GM12873 (cell line): ENCODE measurements at regions not wholly inside any gene's neighbourhood (a gene's known extent, or its start where the extent isn't known, plus 50 kb on each side); places are given as distances from the start of the nearest gene placed in this dataset.

Experiments
- TF ChIP-seq, protein P1 (sequence below): IDR thresholded peaks from 2 replicates; pipeline ENCODE4 v1.5.1; 2012; ENCODE audit warnings: low read depth, mild to moderate bottlenecking, moderate library complexity, low read length, control low read depth; ENCODE audit not compliant: insufficient read depth; ENCODE audit errors: missing control alignments

DNA sequence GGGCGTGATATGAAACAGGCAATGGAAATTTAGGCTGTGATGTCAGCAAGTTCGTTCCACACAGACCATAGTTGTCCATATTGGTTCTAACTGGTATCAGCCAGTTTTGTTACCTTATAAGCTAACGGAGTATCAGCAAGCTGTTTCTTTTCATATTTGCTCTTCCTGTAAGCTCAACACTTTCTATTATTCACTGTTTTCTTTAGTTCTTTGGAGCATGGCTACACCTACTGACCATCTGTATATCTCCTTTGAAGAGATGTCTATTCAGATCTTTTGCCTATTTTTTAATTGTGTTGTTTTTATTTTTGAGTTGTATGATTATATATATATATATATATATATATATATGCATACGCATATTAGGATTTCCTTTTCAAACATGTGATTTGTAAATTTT, 1057.2 kb upstream of the CDH10 start:
- TF ChIP-seq, protein P1, sequence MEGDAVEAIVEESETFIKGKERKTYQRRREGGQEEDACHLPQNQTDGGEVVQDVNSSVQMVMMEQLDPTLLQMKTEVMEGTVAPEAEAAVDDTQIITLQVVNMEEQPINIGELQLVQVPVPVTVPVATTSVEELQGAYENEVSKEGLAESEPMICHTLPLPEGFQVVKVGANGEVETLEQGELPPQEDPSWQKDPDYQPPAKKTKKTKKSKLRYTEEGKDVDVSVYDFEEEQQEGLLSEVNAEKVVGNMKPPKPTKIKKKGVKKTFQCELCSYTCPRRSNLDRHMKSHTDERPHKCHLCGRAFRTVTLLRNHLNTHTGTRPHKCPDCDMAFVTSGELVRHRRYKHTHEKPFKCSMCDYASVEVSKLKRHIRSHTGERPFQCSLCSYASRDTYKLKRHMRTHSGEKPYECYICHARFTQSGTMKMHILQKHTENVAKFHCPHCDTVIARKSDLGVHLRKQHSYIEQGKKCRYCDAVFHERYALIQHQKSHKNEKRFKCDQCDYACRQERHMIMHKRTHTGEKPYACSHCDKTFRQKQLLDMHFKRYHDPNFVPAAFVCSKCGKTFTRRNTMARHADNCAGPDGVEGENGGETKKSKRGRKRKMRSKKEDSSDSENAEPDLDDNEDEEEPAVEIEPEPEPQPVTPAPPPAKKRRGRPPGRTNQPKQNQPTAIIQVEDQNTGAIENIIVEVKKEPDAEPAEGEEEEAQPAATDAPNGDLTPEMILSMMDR = no peak

DNA sequence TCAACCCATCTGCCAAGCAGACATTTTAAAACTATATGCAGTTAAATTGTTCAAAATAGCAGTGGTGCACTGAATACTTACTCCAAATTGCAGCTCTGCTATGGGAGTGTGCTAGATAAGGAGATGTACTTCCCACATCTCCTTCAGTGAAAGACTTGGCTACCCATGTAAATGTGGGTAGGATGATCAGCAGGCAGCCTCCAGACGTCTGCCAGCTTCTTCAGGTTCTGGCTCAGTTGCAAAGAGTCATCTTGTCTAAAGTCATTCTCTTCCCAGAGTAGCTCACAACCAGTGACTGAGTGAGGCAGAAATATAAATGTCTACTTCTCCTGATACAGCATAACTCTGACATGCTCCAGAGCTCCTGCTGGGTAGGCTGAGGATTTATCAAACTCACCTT, 1050.0 kb upstream of the CDH10 start:
- TF ChIP-seq, protein P1 = no peak

DNA sequence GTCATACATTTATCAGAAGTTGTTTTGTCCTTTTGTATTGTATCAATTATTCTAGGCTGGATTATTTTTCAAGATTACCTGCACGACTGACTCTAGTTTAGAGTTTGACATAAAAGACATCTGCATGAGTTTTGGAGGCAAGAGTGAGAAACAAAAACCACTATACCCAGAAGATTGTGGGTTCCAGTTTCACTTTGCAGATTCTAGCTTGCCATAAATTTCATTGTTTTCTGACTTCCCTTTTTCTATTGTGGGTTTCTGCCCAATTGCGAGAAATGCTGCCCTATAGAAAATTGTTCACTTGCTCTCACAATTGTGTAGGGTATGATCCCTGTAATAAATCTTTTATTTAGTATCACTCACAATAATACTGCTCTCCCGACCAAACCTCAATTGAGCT, 1043.4 kb upstream of the CDH10 start:
- TF ChIP-seq, protein P1 = no peak

DNA sequence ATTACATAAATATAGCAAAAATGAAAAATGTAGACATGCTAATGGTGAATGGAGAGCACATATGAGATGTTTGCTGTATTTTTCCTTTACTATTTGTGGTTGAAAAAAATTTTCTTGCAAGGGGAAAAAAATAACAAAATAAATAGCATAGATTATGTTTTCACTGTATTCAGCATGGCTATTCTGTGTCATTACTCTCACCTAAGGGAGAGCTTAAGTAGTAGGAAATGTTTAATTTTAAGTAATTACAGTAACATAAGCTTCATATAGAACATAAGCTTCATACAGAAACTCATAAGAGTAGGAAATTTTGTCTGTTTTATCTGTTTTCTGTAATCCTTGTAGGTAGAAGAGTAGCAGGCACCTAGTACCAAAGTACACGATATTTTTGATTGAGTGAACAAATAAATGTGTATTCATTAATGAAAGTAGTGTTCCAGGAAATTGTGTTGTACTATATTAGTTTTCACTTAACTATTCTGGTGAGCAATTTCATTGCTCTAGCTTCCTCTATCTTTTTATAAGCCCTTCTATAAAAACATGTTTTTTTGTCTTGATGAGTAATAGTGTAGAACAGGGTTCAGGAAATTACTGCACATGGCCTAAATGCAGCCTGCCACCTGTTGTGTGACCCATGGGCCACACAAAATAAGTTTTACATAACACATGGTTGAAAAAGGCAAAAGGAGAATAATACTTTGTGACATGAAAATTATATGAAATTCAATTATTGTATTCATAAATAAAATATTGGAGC, 1025.0 kb upstream of the CDH10 start:
- TF ChIP-seq, protein P1 = no peak

DNA sequence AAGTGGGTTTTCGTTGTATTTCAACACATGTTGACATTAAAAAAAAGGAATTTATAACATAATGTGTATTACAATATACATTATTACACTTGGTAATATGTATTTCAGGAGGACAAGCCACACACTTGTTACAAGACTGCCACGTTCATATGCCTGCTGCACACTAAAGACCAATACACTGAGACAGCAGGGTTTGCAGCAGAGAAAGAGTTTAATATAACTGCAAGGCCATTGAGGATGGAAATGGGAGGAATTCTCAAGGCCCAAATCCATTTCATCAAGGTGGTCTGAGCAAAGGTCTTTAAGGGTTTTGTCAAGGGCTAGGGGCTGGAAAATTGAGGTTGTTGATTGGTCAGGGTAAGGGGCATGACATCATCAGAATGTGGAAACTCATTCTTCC, 1017.8 kb upstream of the CDH10 start:
- TF ChIP-seq, protein P1 = no peak

DNA sequence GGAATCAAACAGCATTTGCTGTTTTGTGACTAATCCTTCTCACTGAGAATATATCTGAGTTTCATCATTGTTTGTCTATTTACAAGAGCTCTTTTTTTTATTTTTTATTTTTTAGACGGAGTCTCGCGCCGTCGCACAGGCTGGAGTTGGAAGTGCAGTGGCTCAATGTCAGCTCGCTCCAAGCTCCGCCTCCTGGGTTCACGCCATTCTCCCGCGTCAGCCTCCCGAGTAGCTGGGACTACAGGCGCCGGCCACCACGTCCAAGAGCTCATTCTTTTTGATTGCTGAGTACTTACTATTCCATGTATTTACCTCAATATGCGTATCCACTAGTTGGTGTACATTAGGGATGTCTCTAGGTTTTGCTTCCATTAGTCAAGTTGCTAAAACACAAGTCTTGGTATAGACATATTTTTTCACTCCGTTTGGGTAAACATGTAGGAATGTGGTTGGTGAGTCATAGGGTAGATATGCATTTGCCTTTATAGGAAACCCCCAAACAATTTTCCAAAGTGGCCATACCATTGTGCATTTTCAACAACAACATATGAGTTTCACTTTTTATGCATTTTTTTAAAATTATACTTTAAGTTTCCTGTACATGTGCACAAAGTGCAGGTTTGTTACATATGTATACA, 1005.0 kb upstream of the CDH10 start:
- TF ChIP-seq, protein P1 = no peak

DNA sequence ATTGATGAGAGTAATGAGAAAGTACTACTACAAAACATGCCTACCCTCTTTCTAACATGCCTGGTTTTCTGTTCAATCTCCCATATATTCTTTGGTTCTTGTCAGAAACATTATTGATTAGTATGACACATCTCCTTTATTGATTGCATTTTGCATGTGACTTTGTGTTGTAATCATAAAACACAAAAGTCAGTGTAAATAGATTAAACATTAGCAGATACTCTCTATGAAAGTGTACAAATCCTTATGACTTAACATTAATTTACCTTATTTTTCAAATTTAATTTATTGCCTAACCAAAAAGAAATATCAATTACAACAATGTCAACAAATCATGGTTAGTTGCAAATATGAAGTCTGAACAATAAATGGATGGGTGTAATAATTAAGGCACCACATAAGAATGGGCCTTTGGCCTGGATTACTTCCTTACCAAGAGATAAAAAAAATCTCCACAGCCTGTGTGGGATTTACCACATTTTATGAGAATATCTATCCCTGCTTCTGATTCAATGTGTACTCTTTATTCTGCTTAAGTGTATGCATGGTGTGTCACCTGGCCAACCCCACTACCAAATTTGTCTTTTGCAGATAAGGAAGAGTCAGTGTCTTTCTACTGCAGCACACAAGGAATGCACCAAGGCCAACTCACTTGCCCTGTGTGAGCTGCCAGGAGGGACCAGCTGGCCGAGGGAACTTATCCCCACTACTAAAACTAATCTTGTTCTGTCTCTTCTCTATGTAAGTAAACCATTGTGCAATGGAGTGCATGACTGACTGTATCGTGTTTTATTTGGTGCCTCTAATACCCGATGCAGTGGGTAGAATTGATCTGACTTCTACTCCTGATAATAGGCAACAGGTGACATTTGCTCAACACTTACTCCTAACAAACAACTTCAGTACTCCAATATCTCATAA, 1001.9 kb upstream of the CDH10 start:
- TF ChIP-seq, protein P1 = no peak
